Kidney tubule cell (primary cell): ENCODE measurements at regions not wholly inside any gene's neighbourhood (a gene's known extent, or its start where the extent isn't known, plus 50 kb on each side); places are given as distances from the start of the nearest gene placed in this dataset.
A peak's percentile ranks its signal among the peaks of the same experiment; 100 is the strongest.

Experiments used
- DNase-seq: peaks from one replicate; pipeline ENCODE4 v3.0.0-alpha.2; 2018; ENCODE audit warnings: low spot score

DNA sequence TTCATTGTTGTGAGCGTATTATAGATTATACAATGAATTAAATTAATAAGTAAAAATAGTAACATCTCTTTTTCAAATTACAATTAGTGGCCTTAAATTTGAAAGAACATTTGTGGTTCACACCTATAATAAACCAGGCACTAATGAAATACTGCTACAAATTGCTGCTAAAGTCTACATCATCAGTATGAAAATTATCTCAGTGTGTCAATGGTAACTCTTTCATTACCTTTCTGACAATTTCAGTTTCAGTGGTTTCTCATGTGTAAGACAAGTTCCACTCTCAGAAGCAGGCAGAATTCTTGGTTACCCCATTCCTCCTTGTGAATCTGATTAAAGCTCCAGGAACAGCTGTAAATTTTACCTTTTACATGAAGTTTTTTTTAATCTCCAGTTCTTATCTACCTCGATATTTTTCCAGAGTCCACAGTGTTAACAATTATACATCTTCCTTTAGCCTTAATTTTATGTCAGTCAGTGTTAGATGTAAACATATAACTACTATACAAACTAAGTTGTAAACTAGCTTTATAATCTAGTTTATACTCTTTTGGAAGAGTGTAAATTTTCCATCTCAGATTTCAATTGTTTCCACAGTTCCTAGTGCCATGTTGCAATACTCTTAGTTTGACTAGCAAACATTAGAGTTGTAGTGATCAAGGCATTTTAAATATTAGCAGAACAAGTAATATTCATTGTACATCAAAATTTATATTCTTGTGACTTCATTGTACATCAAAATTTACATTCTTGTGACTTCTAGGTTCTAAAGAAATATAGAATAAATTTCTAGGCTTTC lies 1038.4 kb downstream of the EPHA7 start:
- DNase-seq: no peak

DNA sequence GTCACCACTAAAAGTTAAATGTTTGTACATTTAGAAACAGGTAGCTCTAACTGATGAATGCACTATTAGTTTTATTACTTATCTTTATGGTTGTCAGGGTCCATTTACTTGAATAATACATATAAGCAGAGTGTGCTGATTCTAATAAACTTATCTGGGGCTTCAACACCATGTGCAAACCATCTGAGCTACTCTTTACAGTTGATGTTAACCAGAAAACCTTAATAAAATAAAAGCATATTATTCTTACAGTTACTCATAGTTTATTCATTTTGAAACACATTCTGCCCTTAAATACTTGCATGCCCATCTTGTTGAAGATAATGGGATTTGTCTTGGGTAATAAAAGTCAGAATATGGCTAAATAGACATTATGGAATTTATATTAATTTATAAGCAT lies 1042.2 kb downstream of the EPHA7 start:
- DNase-seq: no peak

DNA sequence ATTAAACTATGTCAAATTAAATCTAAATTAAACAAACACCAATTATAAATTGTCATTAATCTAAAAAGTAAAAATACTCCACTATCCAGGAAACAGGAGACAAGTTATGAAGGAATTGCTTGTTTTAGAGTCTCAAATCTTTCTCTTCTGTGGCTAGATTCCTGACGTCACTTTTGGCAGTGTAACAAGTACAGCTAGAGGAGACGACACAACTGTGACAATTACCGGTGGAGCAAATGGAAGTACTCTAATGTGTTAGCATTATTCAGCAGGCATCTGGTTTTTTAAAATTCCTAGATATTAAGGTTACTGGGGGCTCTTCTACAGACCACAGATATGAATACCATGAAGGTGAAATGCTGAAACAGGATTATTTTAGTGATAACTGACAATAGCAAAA lies 1042.7 kb downstream of the EPHA7 start:
- no peak for DNase-seq

DNA sequence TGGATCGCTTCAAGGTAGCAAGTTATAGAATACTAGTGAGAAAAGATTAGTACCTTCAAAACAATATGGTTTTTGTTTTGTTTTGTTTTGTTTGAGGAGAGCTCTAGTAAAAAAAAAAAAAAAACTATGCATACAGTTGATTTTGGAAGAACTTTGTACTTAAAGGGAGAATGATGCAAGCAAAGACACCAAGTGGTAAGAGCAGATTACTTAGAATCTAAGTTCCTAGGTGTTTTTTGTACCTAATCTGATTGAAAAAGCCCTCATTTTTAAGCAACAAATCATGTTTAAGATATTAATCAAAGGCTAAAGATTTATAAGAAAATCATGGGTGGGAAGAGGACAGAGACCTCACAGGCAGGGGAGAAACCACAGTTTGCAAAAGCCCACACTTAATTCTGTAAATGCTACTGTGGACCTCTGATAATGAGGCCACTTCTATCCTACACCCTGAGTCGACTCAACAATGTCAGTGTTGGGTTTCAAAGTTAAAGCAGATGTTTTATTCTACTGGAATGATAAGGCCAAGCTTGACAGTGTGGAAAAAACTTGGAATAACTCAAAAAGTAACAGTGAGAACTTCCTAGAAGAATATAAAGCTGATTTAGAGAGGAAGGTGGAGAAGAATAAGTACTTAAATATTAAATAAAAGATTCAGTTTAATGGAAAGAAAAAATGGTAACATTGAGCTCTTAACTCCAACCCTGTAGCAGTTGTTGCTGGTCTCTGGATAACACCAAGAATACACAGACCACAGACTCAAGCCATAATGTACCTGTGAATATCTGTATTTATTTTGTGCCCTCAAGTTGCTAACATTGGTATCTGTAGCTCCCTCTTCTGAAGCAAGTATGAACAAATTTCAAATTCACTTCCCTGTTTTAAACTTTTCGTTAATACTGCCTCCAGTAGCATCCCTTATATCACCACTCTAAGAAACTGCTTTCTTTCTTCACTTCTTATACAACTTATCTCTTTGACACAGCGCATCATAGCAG lies 1047.8 kb downstream of the EPHA7 start:
- no peak for DNase-seq

DNA sequence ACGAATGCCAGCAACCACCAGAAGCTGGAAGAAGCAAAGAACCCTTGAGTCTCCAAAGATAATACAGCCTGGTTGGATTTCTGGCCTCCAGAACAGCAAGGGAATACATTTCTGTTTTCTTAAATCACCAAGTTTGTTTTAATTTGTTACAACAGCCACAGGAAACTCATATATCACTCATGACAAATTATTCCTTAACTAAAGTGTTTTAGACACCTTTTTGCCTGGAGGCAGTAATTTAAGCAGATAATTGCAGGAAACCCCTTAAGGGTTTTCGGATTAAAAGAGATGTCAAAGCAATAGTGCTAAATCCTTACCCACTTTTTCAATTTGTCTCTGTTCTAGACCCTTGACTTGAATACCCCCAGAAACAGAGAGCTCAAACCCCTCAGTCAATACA lies 1050.0 kb downstream of the EPHA7 start:
- DNase-seq: no peak

DNA sequence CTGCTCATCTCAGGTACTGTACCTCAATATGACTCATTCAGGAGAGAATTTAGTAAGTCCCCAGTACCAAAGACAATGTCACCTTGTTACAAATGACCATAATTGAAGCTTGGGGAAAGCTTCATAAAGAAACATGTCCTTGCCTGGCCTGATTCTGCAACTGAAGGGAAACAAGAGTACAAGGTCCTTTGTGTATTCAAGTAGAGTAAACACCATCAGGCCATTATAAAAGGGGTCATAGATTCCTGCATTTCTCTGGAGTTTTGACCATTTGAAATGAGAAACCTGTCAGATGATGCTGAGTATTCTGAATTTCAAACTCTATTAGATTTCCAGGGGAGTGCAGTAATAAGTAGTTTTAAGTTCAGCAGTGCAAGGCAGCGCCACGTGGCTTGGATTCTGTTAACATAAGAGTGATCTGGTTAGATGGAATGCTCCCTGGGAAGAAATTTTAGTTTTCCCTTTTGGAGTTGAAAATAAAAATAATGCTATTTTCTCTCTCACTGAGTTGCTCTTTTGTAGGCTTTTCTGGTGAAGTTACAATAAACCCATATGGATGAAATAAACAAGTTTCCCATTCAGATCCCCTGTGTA lies 1054.3 kb downstream of the EPHA7 start:
- DNase-seq: no peak

DNA sequence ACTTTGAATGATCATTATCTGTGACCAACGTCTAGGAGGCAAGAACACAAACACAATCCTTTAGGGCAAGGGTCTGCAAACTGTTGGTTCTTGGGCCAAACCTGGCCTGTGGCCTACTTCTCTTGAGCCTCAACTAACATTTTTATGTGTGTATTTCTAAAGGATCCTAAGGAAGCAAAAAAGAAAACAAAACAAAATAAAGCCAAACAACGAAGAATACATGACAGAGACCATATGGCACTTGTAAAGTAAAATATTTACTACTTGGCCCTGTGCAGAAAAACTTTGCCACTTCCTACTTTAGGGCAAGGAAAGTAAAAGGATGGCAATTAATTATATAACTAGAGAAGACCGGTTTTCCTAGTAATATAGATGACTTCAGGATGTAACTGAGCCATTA lies 1056.2 kb downstream of the EPHA7 start:
- no peak for DNase-seq

DNA sequence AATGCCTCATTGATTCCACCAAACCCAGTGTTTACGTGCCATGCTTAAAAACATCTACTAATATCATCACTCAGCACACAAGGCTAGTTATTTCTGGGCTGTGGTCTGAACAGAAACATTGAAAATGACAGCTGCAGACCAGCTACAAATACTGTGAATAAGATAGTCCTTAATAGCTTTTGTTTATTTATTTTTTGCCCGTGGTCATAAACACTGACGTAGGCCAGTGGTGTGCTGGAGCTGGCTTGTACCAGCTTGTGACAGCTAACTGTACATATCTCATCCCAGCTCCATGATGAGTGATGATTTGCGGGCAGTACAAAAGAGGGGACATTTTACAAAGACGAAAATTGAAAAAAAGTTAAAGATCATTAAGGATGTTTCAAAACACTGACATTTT lies 1057.0 kb downstream of the EPHA7 start:
- no peak for DNase-seq

DNA sequence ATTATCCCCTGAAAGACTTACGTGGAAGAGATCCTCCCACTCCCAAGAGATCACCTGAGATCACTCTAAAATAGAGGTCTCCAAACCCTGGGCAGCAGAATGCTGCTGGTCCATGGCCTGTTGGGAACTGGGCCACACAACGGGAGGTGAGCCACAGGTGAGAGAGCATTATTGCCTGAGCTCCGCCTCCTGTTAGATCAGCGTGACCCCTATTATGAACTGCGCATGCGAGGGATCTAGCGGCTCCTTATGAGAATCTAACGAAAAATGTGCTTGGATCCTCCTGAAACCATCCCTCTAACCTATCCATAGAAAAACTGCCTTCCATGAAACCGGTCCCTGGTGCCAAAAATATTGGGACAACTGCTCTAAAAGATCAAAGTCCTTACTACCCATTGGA lies 1057.4 kb downstream of the EPHA7 start:
- no peak for DNase-seq

DNA sequence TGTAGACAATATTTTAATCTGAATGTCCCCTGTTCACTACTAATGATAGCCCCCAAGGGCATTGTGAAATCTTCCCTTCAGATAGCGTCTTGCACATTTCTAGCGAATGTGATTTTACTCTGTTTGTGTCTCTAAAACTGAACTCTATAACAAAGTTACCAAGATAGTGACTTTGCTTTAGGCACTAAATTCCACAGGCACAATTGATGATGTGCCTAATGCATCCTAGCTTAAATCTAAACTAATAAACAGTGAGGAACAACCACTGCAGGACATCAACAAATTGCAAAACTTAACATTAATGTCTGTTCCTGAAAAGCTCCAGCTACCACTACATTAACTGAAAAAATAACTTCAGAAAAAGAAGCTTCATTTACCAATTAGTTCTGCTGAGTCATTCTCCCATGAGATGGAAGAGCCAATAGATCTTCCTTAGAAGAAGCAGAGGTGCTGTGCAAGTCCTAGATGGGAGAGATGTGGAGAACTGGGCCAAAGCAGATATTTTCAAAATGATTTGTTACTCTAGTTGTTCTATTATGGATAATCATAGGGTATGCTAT lies 1065.0 kb downstream of the EPHA7 start:
- no peak for DNase-seq

DNA sequence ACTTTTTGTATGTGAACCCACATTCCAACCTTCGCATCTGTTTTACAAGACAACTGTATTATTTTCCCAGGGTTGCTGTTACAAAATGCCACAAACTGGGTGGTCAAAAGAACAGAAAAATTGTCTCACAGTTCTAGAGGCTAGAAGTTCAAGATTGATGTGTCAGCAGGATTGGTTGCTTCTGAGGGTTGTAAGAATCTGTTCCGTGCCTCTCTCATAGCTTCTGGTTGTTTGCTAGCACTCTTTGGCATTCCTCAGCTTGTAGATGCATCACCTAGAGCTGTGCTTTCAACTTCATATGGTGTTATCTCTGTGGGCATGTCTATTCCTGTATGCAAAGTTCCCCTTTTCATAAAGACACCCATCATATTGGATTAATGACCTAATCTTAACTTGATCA lies 1067.2 kb downstream of the EPHA7 start:
- DNase-seq: no peak

DNA sequence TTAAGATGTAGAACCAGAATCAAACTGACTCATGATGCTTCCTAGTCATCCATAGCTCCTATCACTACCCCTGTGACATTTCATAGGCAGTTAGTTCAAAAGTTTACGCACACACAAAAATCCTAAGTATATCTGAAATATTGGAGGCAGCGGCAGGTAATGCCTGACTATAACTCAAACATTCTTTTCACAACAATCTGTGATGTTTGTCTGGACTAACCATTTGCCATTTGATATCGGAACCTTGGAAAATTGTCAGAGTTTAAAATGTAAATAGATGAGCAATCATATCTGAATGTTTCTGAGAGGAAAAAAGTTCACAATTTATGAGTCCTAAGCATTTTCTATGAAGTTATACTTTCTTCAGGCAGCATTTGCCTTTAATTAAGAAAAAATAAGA lies 1078.2 kb downstream of the EPHA7 start:
- DNase-seq: no peak

DNA sequence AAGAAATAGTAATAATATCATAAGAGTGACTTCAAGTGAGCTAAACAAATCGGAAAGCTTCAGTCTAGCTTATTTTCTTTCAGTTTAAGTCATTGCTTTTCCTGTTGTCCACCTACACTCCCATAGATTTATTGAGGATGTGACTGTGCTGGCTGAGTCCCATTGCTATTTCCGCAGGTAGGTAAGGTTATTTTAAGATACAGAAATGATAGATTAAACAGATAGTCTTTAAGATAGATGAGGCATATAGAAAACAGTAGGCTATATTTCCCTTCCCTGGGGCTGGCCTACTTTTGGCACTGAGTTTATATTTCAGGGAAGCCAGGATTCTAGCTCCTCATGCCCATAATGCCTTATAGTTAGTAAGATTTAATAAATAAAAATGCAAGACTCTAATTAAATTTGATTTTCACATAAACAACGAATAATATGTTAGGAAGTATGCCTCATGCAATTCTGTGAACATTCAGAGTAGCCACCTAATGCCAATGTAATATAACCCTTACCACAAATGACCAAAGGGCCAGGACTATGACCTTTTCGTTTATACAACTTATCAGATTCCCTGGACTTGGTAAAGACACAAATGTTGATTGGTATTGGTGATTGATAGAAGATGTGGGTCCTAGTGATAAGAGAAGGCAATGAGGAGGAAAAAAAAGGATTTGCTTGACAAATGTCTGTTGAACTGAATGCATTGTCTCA lies 1079.3 kb downstream of the EPHA7 start:
- DNase-seq: no peak

DNA sequence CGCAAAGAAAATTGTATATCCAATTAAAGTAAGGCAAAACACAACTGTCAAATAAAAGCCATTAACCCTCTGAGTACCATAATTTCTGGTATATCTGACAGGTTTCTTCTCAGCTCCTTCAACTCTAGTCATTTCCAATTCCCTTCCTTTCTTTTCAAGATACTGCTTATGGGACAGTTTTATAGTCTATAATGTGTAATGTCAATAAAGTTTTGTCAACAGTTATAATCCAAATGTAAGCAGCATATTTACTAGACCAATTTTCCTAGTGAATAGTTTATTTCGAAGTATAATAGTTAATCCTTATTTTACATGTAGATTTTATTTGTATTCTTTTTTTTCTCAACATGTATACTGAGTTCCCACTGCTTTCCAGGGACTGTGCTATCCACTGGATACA lies 1081.8 kb downstream of the EPHA7 start:
- DNase-seq: no peak

DNA sequence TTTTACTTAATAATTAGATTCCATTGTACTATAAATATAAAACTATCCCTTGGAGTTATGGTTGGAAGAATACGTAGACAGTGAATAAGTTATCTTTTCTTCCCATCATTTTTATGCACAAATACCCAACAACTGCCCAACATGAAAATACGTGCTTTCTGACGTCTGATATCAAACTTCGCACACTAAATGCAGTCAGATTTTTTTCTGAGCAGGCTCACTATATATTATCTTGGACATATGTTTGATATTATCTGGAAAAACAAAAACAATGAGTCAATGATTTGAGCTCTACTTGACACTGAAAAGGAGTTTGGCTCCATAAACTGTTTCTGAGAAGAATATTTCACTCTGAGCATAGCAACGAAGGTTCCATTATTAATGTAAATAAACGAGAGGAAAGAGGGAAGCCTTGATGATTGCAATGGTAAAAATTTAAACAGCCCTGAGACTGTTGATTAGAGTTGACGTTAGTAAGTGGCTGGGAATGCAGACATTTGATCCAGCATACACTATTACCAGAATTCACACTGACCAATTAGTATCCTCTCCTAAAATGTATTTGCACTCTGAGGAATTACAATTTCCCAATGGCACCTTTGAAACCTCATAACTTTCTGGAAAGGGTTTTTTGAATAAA lies 1090.0 kb downstream of the EPHA7 start:
- DNase-seq: no peak

DNA sequence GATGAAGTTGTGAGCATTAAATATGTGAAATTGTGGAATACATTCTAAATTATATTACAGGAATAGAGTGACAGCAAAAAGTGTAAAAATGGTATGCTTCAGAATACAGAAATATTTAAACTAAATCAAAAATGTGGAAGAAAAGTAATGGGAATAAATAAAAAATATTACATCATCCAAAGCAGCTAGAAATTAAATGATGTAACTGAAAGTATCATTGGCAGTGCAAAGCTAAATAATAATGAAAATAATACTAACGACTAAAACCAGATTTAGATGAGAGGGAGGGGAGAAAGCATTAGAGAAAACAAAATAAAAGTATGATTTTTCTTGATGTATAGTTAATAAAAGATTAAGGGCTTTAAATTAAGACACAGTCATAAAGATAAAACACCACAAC lies 1104.0 kb downstream of the EPHA7 start:
- no peak for DNase-seq

DNA sequence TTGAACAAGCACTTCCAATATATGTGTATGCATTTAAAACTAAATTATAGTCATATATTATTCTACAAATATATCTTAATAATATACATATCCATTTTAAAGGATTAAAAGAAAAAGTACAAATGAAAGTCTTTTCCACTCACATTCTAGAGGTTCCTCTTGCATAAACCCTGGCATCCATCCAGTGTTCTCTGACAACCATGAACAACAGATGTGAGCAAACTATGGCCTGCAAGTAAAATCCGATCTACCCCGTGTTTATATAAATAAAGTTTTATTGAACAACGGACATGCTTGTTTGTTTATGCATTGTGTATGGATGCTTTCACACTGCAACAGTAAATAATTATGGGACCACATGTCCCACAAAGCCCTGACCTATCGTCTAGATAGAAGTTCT lies 1122.3 kb downstream of the EPHA7 start:
- no peak for DNase-seq

DNA sequence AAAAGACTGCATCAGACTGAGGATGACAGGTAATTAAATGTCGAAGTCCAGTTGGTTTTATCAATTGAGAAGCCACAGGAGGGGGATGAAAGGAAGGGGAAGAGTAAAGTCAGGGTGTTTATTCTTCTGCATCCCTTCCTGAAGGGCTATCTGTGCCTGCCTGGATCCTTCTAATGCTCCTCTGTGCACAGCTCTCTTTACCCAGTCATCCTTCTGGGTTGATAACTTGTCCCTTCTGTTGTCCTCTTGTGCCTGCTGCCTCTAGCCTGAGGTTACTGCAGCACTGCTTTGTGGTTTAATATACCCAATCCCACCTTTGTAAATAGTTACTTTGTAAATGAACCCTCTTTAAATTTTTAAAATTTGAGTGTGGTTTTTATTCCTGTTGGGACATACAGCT lies 1127.3 kb downstream of the EPHA7 start:
- no peak for DNase-seq

DNA sequence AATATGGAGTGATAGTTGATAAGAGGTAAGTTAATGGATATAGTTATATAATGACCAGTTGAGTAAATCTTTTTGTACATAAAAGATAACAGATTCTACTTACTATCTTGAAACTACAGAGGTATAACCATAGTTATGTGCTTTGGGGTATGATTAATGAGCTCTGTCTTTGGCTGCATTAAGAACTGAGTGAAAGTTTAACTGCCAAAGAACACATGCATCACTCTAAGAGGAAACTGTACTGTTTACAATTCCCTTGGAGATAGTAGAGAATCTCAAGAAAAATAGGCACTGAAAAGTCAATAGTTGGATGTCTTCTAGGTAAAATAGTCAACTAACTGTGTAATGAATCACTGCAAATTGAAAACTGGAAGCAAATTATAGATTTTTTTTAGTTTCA lies 1129.5 kb downstream of the EPHA7 start:
- peak; percentile 1 for DNase-seq

DNA sequence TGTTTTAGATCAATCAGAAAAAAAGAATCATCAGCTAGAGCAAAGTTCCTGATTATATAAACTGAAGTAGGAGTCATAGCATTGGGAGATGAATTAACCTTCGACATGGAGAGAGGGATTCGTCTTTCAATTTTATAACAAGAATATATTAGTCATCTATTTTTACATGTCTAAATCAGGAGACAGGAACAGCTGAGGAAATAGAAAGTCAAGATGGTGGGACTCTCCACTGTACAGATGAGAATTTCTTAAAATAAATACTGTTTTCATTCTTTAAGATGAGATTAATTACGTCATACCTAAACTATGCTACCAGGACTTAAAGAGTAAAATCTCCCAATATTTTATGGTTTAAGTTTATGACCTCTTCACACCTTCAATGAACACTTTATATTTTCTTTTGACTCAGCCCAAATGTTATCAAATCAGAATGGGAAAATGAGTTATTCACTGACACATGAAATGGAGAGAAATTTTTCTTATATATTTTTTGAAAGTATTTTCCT lies 1137.7 kb downstream of the EPHA7 start:
- DNase-seq: no peak

DNA sequence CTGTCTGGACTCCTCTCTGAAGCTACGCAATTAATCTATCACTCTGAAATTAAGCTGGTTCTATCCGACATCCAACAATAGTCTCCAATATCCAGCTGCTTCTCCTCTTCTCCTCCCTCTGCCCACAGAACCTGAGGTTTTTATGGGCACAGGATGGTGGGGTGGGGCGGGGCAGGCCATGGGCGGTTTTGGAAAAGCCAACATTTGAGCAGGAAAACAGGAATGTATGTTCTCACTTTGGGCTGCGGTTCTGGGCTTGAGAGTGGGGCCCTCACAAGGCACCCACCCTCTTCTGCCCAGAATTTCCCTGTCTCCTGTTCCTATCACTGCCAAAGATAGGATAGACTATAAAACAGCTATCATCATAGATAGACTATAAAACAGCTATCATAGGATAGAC lies 1144.2 kb downstream of the EPHA7 start:
- no peak for DNase-seq
